Lower leg skin (tissue), 3 donors: ENCODE measurements at regions not wholly inside any gene's neighbourhood (a gene's known extent, or its start where the extent isn't known, plus 50 kb on each side); places are given as distances from the start of the nearest gene placed in this dataset.

Source experiments
- CTCF ChIP-seq, 3 donors: fragments of 450-650 bp; IDR thresholded peaks; one replicate each; pipeline ENCODE4 v1.5.1; 2016; ENCODE audit warnings: antibody characterized with exemption in 3 of 3, mild to moderate bottlenecking in 3 of 3, moderate library complexity in 2 of 3
- POLR2A ChIP-seq, 2 donors: fragments of 450-650 bp; IDR thresholded peaks; one replicate each; pipeline ENCODE4 v1.6.1; 2016 to 2017; ENCODE audit warnings: antibody characterized with exemption in 2 of 2, mild to moderate bottlenecking in 1 of 2, moderate library complexity in 1 of 2

- TF ChIP-seq CTCF (IDR thresholded peaks at IDR 0.05) (no peak), POLR2A (IDR thresholded peaks at IDR 0.05) (no peak)
Measured at GRCh38 chrX:39749728-39750127, 348.0 kb downstream of the BCOR start.
